OCI-LY7 (cell line): ENCODE measurements at regions not wholly inside any gene's neighbourhood (a gene's known extent, or its start where the extent isn't known, plus 50 kb on each side); places are given as distances from the start of the nearest gene placed in this dataset.

Experiments
- CTCF ChIP-seq: fragments of 200-600 bp; sonication (generic); conservative IDR thresholded peaks from 2 replicates; pipeline ENCODE4 v1.5.1; 2014; ENCODE audit warnings: mild to moderate bottlenecking, antibody characterized with exemption, low read length, moderate library complexity, mixed read lengths
- EZH2phosphoT487 ChIP-seq: fragments of 200-600 bp; sonication (generic); IDR thresholded peaks from 2 replicates; pipeline ENCODE4 v1.6.1; 2018; ENCODE audit warnings: low read depth, borderline replicate concordance, mild to moderate bottlenecking, mixed run types, antibody characterized with exemption, low read length, moderate library complexity, mixed read lengths

GRCh38 chr6:19067165-19067564 is 680.0 kb downstream of the RNF144B start:
- TF ChIP-seq CTCF (no peak), EZH2phosphoT487 (no peak)
